Fibroblast of gingiva (primary cell): ENCODE measurements at regions not wholly inside any gene's neighbourhood (a gene's known extent, or its start where the extent isn't known, plus 50 kb on each side); places are given as distances from the start of the nearest gene placed in this dataset.
A peak's percentile ranks its signal among the peaks of the same experiment; 100 is the strongest.

Experiments used
- DNase-seq: peaks from one replicate; pipeline ENCODE4 v3.0.0-alpha.2; 2011; ENCODE audit warnings: low read depth

DNA sequence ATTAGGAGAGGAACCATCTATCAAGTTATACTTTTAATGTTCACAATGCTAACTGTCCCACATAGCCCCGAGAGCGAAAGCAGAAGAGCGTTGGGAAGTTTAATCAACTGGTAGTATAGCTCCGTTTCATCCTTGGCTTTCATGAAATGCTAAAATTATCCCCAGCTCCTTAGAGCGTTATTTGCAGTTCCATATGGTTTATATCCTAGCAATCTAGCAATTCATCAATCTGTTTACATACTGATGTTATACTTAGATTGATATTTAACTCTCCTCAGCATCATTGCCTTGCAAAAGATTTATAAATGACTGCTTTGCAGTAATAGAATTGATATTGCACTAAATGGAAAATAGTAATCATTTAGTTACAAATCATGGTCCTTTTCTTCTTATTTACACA is 419.8 kb downstream of the COG6 start:
- DNase-seq = no peak

DNA sequence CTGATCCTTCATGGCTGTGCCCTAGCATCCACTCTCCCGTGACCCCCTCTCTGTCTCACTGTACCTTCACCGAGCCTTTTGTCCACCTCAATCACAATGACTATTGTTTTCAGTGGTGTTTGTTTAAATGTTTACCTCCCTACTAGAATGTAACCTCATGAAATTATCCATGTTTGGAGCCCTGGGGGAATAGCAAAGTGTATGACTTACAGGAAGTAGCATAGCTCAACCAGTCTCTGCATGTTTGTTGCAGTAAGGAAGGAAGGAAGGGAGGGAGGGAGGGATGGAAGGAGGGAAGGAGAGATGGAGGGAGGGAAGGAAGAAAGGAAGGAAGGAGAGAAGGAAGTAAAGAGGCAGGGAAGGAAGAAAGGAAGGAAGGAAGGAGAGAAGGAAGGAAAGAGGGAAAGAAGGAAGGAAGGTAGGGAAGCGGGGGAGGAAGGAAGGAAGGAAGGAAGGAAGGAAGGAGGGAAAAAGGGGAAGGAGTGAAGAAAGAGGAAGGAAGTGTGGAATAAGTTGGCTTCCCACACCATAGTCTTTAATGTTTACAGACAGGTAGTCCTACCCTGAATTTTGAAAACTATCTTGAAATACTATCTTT is 421.4 kb downstream of the COG6 start:
- DNase-seq = no peak

DNA sequence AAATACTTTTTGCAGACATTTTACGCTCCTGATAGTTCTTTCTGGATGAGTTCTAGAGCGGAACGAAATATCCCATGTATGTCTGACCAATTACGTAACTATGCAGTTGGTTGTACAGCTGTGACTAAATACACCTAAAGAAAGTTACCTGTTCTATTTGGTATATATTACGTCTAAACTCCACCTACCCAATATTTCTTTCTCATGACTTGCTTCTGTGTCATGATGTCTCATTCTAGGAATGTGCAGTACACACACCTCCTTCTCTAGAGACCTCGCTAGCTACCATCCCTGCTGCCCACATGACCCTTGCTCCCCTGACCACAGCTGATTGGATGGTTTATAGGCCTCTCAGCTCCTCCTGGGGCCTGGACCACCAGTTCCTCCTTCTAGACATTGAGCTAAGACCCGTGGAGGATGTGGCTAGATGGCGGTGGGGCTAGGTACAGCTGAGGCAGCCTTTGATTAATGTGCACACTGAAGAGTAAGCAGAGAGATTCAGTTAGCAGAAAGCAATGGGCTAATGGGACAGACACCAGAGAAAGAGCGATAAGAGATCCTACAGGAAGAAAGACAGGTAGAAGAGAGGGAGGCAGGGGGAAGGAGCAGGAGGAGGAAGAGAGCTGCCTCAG is 422.1 kb downstream of the COG6 start:
- DNase-seq = no peak

- DNase-seq = no peak
Measured at GRCh38 chr13:40079721-40080120, 424.3 kb downstream of the COG6 start.

DNA sequence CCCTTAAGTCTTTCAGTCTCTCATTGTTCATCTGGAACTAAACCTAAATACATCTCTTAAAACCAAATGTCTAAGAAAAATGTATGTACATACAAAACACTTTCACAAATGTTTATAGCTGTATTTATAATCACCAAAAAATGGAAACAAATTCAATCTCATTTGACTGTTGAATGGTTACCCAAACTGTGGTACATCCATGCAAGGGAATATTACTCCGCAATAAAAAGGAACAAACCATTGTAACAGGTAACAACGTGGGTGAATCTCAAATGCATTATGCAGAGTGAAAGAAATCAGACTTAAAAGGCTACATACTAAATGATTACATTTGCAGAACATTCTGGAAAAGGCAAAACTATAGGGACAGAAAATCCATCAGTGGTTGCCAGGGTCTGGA is 425.2 kb downstream of the COG6 start:
- DNase-seq = no peak

- no peak for DNase-seq
Measured at GRCh38 chr13:40082639-40083038, 427.2 kb downstream of the COG6 start.

DNA sequence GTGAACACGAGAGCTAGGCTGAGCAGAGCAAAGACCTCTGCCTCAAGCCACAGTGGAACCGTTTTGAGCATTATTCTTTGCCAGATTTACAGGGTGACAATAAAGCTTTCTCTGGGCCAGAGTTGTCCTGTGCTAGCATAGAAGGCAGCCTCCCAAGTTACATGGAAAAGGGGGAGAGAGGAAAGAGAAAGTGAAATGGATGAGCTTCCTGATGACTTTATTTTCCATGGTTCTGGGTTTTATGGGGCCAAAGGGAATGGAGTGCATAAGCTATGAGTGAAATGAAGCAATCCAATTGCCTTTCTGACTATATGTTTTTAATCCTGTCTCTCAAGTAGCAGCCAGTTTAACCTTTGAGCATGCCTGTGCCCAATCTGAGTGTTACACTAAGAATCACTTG is 428.4 kb downstream of the COG6 start:
- DNase-seq = no peak

DNA sequence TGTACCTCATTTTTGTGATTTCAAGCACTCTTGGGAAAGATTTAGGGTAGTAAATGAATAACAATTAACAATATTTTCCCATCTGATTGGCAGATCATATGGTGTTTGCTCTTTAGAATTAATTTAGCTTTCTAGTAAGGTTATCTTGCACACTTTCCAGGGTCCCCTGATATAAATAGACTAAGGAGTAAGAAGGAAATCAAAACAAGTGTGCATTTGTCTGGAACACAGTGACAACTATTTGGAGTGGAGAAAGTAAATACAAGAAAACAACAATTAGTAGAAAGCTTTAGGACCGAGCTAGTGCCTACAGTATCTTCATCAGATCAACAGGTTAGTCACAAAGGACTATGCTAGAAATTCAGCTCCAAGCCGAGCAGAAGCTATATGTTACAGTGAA is 429.5 kb downstream of the COG6 start:
- DNase-seq = no peak

GRCh38 chr13:40087091-40088002 is 431.9 kb downstream of the COG6 start:
- no peak for DNase-seq

DNA sequence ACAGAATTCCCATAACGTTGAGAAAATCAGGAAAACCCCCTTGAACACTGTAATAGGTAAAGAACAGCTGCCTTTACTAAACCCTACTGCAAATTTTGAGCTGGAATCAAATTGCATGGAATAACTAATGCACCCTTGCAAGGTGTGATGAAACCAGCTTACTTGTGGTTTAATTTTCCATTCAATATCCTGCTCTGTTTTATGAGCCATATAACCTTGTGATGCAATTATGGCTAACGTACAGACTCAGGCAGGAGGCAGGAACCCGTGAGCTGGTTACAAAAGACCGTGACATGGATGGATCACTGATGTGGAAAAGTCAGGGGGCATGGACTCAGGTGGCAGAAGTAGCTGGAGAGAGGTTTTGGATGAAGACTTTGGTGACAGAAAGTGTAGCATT is 438.6 kb downstream of the COG6 start:
- DNase-seq = no peak

- DNase-seq = no peak
Measured at GRCh38 chr13:40095695-40096356, 440.4 kb downstream of the COG6 start.

GRCh38 chr13:40096357-40096901 is 441.0 kb downstream of the COG6 start:
- DNase-seq = no peak

DNA sequence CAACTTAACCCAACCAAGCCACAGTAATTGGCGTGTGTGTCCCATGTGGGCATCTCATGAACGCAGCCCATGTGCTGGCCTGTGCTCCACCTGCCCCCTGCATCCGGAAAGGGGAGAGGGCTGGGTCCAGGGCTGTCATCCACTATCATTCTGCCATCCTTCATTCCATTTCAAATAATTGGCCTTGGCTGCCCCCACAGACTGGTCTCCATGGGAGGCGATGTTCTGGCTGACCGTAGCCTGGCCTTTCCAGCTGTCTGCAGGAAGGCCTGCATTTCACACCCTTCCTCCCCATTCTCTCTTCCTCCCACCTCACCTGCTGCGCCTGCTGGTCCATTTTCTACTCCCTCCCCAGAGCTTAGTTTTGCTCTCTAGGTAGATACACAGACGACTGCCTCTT is 442.8 kb downstream of the COG6 start:
- DNase-seq = no peak

DNA sequence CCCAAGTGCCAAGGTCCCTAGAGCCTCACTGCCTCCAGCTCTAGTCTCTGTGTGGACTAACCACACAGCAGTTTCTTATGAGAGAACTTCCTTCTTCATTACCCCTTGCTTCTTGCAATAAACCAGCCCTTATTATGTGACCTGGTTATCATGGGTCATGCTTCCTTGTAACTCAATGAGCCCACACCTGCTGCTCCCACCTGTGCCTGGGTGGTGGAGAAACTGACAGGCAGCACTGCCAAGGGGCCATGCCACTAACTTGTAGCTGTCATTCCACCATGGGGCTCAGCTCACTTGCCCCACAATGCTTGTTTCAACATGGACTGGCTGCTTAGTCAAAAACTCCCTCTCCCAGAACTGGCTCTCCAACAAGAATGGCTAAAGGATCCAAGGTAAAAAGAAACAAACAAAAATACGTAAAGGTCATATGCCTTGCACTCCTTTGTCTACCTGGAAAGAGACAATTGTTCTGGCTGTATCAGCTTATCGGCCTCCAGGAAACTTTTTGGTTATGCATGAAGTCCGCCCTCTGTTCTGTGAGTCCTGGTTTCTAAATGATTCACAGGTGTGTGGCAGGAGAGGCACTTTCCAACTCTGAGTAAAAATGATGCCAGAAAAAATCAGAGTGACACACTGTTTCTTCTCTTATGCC is 446.4 kb downstream of the COG6 start:
- no peak for DNase-seq

GRCh38 chr13:40102360-40102727 is 446.9 kb downstream of the COG6 start:
- DNase-seq = no peak

- DNase-seq = no peak
Measured at GRCh38 chr13:40102854-40103253, 447.4 kb downstream of the COG6 start.

GRCh38 chr13:40103864-40104263 is 448.4 kb downstream of the COG6 start:
- no peak for DNase-seq

DNA sequence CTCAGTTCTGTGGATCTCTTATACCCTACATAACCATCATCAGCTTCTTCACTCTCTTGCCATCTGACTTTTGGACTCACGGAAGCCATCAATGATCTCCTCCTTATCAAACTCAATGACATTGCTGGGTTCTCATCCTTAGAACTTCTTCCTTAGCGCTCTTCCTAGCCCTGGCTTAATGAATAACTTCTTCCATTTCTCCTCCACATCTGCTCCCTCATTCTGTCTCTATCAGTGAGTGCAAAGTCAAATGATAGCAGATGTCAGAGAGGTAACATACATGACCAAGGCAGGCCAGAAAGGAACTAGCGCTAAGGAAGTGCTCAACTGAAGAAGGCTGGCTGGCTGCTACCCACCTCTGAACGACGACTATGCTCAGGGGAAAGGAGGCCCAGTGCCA is 449.8 kb downstream of the COG6 start:
- no peak for DNase-seq

DNA sequence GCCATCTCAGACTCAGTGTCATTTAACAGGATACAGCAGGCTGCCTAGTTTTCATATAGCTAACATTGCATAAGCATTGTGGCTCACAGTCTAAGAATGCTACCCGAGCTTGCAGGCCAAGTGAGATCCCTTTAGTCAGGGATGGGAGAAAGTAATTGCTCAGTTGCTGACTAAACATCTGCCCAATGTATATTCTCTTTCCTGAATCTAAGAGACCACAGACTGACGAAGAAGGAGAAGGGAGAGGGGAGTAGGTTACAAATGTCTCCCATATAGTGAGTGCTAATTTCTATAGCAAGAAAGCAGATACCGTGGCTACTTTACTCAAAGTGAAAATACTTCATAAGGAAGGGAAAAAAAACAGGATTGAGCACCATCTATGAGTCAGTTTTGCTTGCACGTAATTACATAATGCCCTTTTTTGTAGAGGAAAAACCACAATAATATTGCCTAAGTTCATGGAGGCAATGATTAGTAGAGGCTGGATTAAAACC is 453.9 kb downstream of the COG6 start:
- DNase-seq = peak; percentile 88

DNA sequence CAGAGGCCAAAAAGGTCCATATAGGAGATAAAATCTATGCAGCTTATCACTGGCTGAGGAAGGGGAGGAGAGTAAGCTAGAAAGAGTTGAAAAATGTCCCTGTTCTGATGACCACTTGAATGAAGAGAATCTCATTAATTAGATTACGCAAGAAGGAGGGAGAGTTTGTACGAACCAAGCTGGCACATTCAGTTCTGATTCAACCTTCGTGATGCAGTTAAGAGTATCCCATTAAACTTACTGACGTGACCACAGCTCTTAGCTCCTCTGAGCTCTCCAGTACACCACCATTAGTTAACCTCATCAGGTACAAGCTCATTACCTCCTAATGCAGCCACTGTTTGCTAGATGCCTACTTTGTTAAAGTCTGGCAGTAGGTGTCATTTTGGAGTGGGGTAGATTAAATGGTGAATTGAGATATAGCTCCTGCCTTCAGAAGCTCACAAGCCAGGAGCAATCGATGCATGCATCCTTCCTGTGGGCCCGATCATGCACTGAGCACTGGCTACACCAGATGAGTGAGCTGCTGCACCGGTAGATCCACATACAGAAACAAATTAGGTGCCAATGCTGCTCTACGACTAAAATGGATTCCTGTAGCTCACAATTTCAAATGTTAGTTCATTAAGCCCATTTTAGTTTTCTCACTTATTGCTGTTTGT is 458.3 kb downstream of the COG6 start:
- peak; percentile 74 for DNase-seq

- DNase-seq = no peak
Measured at GRCh38 chr13:40114305-40114896, 458.9 kb downstream of the COG6 start.
